KG1 (cell line): ENCODE measurements at regions not wholly inside any gene's neighbourhood (a gene's known extent, or its start where the extent isn't known, plus 50 kb on each side); places are given as distances from the start of the nearest gene placed in this dataset.

Experiments used
- DNase-seq: peaks from one replicate; lab custom pipeline; 2025; lab: John Stamatoyannopoulos, UW

DNA sequence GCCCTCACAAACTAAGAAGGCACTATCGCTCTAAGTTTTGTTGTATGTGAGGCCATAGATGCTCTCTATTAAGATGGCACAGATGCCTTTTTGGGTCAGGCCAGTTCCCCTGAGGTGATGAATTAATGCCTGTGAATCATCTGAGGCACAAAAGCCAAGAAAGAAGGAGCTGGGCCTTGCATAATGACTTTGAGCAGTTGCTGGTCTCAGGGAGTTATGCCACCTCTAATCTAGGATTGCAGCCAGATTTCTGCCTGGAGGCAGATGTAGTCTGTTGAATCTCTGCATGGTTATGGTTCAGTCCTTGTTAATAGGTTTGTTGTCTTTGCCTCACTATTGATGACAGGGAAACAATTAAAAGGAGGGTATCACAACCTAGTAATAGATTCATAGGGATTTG is 168.1 kb upstream of the CHRM3 start:
- DNase-seq = no peak

DNA sequence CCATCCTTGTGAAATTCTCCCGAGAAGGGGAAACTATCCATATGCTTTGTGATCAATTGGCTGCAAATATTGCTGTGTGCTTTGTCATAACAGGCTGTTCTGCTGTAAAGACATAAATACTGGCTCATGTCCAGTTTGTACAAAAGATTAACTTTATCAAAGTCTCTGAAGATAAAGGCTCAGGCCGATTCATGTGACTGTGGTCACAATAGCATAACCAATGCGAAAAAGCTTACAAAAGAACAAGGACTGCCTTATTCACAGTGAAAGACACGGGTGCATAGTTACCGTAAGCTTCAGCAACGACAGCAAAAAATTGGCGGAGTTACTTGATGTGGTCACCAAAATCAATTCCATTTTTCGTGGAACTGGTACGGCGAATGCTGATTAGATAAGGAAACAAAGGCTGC is 173.6 kb upstream of the CHRM3 start:
- no peak for DNase-seq

DNA sequence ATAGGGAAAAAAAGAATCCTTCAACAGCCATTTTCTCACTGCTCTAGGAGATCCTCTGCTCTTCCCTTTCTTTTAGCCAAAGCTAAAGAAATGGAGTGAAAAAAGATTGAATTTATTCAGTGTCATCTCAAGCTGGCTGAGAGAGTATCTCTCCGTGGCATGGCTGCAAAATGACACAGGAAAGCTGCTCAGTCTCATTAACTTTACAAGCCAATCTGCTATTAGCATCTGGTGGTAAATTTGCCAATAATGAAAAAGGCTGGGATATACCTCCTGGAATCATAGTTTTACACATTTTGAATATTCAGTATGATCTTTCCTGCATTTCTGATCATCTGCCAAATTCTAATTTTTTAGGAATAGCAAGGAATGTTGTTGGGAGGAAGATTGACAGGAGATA is 176.8 kb upstream of the CHRM3 start:
- no peak for DNase-seq

DNA sequence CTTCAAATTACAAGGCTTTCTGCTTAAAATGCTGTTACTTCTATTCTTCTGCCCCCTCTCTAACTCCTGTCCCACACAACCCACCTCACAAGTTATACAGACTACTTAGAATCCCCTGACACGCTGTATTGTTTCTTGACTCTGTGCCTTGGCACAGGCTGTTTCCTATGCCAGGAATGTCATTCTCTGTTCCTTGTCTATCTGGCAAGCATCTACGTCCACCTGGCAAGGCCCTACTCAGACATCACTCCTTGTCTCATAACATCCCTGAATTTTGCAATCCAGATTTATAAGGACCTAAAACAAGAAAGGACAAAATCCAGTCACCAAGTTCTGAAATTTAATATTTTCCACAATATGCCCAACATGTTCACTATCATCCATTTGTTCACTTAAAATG is 182.0 kb upstream of the CHRM3 start:
- DNase-seq = no peak

DNA sequence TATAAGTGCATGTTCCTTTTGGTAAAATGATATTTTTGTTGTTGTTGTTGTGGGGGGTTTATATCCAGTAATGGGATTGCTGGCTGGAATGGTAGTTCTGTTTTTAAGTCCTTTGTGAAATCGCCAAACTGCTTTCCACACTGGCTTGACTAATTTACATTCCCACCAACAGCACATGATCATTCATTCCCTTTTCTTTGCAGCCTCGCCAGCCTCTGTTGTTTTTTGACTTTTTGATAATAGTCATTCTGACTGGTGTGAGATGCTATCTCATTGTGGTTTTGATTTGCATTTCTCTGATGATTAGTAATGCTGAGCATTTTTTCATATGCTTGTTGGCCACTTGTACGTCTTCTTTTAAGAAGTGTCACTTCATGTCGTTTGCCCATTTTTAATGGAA is 188.5 kb upstream of the CHRM3 start:
- no peak for DNase-seq

DNA sequence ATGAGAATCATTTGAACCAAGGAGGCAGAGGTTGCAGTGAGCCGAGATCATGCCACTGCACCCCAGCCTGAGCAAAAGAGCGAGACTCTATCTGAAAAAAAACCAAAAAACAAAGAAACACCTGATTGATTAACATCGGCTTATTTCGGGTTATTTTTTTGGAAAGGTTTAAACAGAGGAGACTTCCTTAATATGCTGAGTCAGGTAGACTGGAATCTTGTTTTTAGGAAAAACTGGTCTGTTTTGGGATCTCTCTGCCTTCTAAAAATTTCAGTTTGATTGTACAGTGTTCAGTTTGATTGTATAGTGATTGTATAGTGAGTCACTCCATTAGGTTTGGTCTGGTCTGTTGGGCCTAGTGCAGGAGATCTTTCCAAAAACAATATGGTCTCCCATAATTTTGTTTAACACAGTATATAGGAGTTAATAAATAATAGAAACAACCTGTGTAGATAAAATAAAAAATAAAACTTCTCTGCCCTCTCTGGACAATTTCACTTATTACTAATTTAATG is 196.3 kb upstream of the CHRM3 start:
- DNase-seq = no peak

DNA sequence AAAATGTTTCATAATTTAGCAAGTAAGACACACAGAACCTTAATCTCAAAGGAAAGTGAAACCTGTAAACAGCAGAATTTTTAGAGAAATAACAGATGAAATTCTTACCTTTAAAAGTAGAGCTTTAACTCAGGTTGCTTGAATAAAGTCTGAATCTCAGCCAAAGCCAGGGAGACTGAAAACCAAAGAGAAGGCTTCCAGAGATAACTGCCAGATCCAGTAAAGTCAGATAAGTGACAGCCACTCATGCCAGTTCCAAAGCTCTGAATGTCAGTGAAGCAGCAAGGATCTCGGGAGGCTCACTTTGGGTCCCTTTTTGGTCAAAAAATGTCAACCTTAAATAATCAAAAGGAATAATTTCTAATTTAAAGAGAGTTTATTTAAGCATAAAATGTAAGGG is 199.9 kb upstream of the CHRM3 start:
- no peak for DNase-seq

DNA sequence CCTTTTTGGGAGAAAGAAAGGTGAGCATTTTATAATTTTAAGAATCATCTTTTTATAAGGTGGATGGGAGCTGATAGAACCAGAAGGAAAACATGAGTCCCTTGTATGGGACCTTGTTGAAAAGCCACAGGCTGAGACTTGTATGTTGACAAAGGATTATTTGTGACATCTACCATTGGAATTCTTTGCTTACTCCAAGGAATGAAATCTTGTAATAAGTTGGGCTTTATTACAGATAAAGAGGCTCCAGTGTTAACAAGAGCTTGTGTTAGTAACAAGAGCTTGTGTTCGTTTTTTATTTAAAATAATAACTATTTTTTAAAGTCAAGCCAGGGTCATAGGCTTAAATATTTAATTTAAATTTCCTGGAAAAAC is 201.1 kb upstream of the CHRM3 start:
- DNase-seq = no peak

DNA sequence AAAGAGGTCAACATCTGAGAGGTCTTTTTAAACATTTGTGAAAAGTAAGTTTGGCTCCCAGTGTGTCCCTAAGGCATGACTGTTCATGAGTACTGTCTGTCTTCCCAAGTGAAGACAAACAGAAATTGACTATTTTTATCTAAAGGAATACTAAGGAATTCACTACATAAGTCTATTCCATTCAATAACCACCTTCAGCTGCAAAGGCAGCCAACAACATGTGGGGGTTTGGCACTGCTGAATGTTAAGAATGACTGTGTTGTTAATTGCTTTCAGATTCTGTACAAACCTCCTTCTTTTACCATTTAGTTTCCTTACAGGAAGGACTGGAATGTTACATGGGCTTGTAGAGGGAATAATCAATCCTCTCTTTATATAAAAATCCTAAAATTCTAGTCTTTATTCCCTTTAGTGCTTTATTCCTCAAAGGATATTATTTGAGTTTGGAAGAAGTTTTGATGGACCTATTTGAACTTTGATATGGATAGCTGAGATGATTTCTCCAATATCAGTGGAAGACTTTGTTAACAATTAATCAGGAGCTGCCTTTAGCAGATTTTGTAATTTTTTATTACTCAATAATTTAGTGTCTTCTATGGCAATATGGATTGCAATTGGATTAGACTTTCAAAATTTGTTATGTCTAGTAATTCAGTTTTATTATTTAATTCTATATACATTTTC is 201.7 kb upstream of the CHRM3 start:
- no peak for DNase-seq

DNA sequence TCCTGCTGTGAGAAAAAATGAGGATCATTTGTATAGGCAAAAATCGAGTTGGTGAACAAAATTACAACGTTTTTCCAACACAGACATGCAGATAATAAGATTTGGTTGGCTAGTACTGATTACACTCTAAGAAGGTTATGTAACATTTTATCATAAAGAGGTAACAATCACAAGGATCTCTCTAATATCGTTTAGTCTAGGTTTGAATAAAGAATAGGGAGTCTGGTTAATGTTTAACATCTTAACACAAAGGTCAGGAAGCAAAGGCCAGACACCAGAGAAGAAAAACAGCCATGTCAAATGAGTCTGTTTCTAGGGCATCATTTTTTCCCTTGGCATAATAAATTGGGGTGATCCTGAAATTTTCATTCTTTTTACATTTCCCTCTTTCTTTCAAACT is 207.4 kb upstream of the CHRM3 start:
- DNase-seq = no peak

DNA sequence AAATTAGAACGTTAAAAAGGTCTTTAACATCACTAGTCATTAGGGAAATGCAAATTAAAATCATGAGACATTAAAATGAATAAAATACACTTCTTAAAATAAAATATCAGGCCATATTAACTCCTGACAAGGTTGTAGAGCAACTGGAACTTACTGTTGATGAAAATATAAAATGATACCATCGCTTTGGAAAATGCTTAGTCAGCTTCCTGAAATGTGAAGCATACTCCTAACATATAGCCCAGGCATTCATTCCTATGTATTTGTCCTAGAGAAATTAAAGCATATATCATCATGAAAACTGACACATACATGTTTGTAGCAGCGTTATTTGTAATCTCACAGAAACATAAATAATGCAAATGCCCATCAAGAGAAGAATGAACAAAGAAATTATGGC is 211.5 kb upstream of the CHRM3 start:
- DNase-seq = no peak

DNA sequence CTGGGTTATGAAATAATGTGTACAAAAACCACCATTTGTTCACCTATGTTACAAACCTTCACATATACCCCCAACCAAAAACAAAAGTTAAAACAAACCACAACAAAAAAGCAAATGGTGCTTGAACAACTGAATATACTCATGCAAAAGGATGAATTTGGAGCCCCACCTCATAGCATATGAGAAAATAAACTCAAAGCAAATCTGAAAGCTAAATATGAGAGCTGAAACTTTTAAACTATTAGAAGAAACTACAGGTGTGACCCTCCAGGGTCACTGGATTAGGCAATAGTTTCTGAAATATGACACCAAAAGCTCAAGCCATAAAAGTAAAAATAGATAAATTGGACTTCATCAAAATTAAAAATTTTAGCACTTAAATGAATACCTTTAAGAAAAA is 215.5 kb upstream of the CHRM3 start:
- no peak for DNase-seq

DNA sequence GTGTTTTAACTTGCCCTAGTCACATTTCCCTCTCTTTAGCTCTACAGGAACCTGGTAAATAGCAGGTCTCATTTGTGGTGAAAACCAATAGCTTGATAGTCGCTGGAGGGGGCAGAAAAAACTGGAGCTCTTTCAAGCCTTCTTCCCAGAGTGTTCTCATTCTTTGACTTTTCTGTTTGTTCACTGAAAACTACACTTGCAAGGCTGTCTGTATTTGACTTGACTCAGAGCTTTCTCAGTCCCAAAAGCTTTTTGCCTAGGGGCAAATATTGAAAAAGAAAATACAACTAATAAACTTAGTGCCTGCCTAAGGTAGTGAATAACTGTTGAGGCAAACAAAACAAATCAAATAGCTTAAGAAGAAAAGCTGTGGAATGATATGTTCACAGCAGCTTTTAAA is 217.1 kb upstream of the CHRM3 start:
- DNase-seq = no peak

DNA sequence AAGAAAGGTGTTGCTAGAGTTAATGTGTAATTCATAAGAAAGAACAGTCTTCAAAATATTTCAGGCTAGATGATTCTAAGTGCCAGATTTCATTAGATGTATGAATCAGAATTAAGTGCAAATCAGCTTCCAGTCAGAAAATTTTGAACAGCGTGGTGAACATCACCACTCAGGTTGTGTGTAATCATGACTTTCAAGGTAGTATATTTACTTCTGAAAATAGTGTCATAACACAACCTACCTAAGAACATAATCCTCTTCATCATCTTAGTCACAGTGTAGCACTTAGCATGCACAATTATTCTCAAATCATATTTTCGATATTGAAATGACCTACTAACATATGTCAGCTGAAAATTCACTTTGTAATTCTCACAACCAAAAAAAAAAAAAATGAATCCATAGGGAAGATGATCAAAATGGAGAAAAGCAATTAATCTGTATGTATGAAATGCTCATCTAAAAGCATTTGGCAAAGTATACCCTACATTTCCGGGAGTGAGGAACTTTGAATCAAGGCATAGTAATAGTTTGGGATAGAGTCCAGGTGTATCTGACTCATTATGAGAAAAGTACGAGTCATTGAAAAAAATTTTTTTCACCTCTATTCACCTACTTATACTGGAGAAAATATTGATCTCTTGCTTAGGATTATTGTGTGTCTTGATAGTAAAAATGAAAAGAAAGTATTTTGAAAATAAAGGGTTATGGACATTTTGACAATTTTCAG is 221.8 kb upstream of the CHRM3 start:
- no peak for DNase-seq

DNA sequence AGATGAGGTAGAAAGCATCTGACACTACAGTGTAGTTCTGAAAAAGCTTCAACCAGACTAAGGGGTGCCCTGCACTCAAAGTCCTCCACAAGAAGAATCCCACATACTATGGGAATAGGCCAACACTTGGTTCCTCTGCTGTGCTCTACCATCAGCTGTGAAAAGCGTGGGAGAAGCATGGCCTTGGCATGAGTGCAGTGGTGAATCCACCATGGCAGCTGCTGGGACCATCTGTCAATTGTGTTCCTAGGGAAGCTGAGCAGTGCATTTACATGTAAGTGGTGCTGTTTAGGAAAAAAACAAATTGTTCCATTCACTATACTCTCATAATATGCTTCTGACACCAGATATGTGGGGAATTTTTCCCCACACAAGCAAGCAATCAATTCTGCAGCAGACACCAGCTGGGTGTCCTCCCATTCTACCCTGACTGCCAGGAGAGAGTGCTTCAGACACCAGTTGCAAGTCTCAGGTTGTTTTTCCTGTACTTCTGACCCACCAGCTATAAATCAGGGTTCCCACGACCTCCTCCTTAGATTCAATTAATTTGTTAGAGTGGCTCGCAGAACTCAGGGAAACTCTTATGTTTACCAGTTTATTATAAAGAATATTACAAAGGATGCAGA is 230.8 kb upstream of the CHRM3 start:
- DNase-seq = no peak

DNA sequence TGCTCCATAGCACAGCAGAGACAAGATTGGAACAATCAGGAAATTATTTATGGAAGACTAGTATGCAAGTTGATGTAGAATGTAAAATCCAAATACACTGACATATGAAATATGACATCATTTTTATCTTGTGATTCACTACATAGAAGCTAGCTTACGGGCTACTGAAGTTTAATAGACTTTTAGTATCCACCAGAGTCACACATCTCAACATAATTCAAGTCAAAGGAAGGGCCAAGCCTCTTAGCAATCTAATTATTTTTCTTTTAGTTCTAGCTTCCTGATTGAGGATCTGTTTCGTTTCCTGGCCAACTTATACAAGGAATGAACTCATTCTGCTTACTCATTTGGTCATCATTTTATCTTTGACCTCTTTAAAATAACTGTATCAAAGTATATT is 234.4 kb upstream of the CHRM3 start:
- DNase-seq = no peak

DNA sequence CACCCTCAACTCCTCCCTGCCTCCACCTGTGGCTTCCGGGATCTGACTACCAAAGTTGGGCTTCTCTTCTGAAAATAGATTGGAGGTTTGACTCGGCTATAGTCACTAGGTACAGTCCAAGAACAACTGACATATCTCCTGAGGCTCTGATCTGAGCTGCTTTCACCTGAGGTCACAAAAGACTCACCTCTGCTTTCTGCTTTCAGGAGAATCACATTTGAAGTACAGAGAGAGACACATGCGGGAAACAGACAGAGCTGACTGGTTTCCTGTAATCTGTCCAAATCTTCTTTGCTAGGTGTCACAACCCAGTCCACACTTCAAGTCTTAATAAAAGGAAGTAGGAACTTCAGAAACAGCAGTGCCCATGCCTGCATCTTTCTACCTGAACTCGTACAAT is 245.4 kb upstream of the CHRM3 start:
- no peak for DNase-seq

DNA sequence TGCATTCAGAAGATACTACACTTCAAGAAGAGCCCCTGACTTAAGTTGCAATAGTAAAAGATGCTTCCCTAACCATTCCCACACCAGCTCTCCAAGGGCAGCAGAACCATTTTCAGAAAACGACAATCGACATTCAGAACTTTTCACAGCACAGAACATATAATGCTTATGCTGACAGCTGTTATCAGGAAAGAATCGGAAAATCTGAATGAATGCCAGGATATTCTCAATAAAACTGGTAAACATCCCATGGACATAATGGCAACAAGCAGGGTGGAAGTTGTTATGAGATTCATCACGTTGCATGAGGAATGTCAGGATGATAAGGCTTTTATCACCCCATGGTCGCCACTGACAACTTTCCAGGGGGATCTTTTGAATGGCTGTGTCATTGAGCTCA is 246.6 kb upstream of the CHRM3 start:
- no peak for DNase-seq

DNA sequence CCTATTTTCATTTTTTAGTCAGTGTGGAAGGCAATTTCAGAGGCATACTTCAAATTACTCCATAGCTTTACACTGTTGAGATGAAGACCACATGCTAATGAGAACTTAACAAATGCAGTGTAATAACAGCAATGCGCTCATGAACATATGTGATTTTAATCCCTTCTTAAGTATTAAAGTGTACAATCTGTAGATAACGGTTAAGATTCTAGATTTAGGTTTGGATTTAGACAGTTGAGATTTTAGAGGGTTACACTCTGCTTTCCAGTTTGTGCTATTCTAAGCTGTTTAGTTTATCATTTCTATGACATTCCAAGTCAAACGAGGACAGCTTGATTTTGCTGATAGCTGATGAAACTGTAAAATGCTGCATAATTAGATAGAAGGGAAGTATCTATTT is 257.8 kb upstream of the CHRM3 start:
- no peak for DNase-seq

DNA sequence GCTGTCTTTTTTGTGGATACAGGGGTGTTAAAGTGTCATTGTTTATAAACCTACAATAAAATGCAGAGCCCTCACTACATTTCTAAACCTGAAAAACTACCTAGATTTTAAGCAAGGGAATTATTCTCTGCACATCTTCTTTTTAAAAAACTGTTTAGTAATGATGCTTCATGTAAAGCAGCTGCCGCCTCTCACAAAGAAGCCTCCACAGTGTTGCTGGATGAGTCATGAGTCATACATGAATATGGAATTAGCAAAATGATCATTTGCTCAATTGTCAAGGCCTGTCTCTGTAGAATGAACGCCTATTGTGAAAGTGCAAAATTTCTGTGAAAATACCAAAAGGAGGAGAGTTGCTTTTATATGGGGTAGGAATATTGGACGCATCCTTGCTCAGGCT is 259.5 kb upstream of the CHRM3 start:
- no peak for DNase-seq

DNA sequence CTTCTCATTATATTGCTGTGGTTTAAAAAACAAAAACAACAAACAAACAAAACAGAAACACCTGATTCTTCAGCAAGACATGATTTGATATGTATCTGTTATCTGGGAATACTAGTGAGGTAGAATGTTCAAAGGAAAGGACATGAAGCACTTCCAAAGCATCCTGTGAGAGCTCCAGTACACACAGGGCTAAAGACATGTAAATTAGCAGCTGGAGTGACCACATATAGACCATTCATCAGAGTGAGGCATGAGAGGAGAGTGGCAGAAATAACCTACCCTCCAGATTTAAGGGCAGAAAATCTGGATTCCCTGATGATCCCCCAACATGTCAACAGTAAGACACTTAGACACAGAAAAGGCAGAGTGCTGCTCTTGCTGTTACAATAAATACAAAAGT is 260.5 kb upstream of the CHRM3 start:
- DNase-seq = no peak

DNA sequence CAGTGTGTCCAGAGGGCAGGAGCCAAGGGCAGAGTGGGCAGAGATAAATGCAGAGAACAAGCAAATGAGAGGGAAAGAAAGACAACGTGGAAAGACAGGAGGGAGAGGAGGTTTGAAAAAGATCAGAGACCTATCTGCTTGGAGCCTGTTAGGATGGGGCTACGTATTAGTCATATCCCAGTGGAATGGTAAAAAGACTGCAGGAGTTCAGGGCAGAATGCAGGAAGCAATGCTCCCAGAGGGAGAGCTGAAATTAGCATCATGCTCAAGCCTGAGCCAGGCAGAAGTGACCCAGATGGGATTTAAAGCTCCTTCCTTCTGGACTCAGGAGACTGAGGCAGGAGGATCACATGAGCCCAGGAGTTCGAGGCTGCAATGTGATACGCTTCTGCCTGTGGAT is 261.3 kb upstream of the CHRM3 start:
- no peak for DNase-seq

DNA sequence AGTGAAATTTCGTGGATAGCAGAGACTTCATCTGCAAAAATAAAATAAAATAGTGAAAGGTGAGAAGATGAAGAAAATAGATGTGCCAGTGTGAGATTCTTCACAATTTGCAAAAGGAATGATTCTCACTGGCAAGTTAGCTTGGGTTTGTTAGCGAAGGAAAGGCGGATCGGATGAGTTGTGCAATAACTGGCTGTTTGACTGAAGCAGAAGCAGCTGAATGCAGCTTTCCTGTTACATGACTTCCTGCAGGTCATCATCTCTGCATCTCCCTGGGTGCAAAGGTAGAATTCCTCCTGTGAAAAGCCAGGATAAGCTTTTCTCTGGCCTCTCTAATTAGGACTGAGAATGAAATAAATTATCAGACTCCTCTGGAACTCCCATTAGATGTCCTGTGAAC is 263.1 kb upstream of the CHRM3 start:
- DNase-seq = no peak
